HPDE6-E6E7 (cell line): ENCODE measurements at regions not wholly inside any gene's neighbourhood (a gene's known extent, or its start where the extent isn't known, plus 50 kb on each side); places are given as distances from the start of the nearest gene placed in this dataset.
"Not testable (repeated sequence)": the region's sequence is repeated elsewhere in the genome, so short reads cannot be mapped to it uniquely, and the experiment has no call there.

Source experiments
- DNase-seq: peaks from one replicate; pipeline ENCODE4 v3.0.0; 2011; ENCODE audit warnings: missing footprints; ENCODE audit errors: extremely low spot score

DNA sequence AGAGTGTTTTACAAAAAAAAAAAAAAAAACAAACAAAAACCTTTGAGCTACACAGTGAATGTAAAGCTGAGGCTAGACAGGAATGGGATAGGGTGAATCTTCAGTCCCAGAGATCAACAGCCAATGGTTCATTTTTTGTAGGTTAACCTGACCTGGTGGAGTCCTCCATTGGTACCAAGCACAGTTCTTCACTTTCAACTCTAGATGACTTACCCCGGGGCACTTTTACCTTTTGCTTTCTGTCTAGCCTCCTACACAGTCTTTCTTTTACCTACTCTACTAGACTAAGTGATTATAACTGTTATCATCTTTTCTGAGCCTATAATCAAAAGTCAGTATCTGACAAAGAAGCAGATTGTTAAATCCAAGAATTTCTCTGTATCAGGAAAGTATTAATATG, 50.9 kb downstream of the ANXA2R start:
- no peak for DNase-seq

- no peak for DNase-seq
Observed at GRCh38 chr5:42988568-42988967, 51.6 kb downstream of the ANXA2R start.

DNA sequence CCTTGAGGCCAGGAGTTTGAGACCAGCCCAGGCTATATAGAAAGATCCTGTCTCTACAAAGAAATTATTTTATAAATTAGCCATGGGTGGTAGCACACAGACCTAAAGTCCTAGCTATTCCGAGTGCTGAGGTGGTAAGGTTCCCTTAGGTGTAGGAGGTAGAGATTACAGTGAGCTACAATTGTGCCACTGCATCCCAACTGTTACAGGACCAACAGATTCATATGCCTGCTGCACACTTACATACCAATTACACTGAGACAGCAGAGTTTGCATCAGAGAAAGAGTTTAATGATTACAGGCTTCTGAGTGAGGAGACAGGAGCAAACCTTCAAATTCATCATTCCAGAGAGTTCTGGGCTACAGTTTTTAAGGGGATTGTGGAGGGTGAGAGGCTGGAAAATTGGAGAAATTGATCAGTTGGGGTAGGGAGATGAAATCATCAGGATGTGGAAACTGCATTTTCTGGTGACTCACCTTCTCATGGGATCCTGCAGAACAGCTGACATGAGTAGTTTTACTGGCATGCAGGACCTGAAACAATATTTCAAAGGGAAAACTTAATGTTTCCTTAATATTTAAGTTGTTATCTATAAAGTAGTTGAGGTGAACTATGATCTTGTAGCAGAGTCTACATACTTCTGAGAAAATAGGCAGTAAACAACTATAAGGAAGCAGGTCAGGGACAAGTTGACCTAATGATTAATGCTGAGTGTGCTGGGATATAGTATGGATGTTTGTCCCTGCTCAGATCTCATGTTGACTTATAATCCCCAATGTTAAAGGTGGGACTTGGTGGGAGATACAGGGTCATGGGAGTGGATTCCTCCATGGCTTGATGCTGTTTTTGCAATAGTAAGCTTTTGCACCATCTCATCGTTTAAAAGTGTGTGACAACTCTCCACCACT, 54.7 kb downstream of the ANXA2R start:
- DNase-seq = no peak

GRCh38 chr5:42984307-42984706, 55.8 kb downstream of the ANXA2R start:
- DNase-seq = no peak

GRCh38 chr5:42982107-42982622, 58.0 kb downstream of the ANXA2R start:
- no peak for DNase-seq

DNA sequence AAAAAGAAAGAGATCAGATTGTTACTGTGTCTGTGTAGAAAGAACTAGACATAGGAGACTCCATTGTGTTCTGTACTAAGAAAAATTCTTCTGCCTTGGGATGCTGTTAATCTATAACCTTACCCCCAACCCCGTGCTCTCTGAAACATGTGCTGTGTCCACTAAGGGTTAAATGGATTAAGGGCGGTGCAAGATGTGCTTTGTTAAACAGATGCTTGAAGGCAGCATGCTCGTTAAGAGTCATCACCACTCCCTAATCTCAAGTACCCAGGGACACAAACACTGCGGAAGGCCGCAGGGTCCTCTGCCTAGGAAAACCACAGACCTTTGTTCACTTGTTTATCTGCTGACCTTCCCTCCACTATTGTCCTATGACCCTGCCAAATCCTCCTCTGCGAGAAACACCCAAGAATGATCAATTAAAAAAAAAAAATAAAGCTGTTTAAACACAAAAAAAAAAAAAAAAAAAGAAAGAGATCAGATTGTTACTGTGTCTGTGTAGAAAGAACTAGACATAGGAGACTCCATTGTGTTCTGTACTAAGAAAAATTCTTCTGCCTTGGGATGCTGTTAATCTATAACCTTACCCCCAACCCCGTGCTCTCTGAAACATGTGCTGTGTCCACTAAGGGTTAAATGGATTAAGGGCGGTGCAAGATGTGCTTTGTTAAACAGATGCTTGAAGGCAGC, 58.6 kb downstream of the ANXA2R start:
- not testable (repeated sequence) for DNase-seq

GRCh38 chr5:42981015-42981414, 59.1 kb downstream of the ANXA2R start:
- DNase-seq = not testable (repeated sequence)

- not testable (repeated sequence) for DNase-seq
Observed at GRCh38 chr5:42980391-42980790, 59.7 kb downstream of the ANXA2R start.

GRCh38 chr5:42979242-42979641, 60.9 kb downstream of the ANXA2R start:
- DNase-seq = not testable (repeated sequence)

- DNase-seq = no peak
Observed at GRCh38 chr5:42974536-42974935, 65.6 kb downstream of the ANXA2R start.

DNA sequence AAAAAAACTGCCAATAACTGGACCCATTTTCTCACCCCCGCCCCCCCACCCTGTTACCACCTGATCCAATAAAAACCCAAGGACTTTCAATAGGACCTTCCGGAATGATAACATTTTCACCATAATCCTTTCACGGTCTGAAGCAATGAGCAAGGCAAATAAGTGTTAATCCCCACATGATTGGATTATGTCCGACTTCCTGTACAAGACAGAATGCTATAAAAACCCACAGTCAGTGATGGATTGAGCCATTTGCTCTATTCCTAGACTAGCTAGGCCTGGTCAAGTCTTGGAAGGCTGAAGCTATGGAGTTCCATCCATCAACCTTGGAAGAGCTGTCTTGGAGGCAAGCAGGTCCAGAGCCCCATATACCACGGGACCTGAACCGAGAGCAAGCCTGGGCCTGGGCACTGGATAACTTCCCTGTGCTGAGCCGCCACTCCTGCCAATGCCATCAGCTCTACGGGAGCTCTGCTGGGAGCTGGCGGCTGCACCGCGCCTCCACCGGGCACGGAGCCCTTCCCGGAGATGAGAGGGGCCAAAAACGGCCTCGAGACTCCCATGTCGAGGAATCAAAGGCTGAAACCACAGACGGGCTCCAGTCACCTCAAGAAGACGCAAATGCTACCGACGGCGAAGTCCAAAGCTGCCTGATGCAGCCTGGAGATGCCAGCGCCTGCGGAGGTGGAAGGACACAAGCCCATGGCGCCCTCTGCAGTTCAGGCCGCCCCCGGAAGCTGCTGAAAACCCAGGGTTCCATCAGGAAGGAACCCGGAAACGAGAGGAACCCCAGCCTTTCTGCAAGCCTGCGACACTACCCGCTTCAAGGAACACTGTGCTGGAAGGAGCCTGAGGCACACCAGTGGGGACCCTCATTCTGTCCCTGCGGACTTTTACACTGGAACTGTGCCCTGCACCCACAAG, 69.2 kb downstream of the ANXA2R start:
- no peak for DNase-seq

DNA sequence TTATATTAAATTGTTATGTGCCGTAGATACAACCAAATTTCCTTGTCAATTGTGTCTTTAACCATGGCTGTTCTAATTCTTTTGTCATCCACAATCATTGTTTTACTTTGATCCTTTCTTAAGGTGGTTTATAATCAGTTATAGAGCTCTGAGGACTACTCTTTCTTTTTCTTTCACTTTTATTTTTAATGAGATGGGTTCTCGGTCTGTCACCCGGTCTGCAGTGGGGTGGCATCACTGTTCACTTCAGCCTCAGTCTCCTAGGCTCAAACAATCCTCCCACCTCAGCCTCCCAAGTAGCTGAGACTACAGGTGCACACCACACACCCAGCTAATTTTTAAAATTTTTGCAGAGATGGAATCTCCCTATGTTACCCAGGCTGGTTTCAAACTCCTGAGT, 74.2 kb downstream of the ANXA2R start:
- no peak for DNase-seq

DNA sequence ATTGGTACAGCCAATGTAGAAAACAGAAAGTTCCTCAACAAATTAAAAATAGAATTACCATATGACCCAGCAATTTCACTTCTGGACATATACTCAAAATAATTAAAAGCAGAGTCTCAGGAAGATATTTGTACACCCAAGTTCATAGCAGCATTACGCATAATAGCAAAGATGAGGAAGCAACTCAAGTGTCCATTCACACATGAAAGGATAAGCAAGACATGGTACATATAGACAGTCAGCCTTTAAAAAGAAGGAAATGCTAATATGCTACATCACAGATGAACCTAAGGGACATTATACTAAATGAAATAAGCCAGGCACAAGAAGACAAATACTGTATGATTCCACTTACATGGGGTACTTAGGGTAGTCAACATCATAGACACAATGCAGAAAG, 76.7 kb downstream of the ANXA2R start:
- DNase-seq = no peak

DNA sequence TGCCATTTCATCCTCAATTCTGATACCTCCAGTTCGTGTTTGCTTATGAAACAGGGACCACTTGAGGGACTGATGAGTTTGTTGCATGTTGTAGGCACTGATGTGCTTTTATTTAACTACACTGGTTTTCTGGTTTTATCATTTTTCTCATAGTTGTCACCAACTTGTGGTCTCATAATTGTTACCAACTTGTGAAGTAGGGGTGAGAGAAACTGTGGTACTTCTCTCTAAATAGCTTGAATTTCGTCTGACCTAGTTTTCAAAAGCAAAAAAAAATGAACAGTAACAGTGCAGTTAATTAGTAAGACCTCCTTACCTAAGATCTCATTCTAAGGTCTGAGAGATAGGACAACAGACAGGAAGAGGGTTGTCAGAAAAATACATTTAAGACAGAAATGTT, 78.0 kb downstream of the ANXA2R start:
- DNase-seq = no peak

DNA sequence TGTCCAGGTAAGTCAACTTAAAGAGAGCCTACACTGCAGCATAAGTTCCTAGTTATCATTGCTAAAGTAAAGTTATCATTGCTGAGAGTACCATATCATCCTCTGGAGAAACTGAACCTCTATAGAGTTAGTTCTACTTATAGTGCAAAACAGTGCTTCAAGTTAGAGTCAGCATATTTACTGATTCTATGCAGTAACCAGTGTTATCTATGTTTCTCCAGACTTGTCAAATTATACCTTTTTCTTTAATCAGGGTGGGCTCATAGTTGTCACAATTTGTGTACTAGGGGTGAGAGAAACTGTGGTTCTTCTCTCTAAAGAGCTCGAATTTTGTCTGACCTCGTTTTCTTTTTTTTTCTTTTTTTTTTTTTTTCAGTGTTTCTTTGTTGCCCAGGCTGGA, 79.6 kb downstream of the ANXA2R start:
- no peak for DNase-seq

DNA sequence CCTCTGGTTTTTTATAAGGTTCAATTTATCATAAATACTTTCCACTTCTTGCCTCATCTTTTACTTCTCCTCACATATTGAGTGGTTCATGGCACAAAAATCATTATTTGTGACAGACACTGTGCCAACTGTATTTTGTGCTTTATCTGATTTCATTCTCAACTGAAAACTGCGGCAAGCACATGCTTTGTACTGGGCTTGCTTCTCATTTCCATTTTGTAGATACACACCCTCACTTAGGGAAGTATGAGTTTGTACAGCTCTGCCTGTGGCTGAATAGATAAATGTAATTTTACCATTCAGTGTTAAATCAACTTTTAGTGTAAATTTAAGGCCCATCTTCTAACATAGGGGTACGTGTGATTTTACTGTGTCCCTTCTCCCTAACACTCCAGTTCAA, 83.6 kb downstream of the ANXA2R start:
- DNase-seq = no peak

DNA sequence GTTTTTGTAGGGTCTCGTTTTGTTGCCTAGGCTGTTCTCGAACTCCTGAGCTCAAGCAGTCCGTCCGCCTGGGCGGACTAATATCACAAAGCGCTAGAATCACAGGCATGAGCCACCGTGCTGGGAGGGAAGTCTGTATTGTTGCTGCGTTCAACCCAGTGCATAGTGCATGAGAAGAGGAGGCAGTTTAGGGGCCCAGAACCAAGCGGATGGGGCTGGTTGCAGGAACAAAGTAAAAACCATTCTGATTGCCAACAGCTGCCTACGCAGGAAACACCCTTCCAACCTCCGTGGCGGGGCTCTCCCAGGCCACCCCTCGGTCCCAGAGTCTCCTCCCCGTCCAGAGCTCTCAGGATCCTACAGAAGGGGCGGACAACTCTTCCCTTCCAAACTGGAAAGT, 87.1 kb downstream of the ANXA2R start:
- no peak for DNase-seq

DNA sequence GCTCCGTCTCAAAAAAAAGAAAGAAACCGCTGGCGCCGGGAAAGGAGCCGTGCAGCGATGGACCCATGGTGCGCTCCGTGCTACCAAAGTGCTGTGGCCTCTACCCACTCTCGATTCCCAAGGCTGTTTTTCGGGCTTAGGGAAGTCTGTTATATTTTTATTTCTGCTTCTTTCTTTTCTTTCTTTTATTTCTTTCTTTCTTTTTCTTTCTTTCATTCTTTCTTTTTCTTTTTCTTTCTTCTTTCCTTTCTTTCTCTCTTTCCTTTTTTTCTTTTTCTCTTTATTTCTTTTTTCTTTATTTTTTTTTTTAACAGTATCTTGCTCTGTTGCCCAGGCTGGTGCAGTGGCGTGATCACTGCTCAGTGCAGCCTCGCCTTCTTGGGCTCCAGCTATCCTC, 87.5 kb downstream of the ANXA2R start:
- no peak for DNase-seq

DNA sequence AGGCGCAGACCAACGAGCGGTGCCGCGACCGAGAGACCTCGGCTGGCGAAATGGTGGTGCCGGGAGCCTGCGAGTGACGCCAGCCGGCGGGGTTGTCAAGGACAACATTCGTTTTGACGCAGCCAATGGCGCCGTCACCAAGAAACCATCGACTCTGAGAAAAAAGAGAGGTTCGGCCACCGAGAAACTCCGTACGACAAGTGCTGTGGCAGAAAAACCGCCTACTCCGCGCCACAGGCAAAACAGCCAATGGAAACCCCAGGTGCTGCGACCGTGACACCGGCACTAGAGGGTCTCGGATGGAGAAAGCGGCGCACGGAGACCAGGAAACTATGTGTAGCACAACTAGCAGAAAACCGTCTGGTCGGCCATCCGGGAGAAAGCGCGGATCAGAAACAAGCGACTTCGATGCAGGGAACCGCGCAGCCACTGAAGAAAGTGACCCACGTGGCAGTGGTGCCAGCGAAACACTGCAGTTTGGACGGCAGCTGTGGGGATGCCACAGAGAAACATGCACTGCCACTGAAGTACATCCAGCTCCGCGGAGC, 88.8 kb downstream of the ANXA2R start:
- DNase-seq = no peak

- DNase-seq = peak; percentile 98
Observed at GRCh38 chr5:42950456-42951292, 89.4 kb downstream of the ANXA2R start.

- DNase-seq = no peak
Observed at GRCh38 chr5:42950116-42950455, 90.0 kb downstream of the ANXA2R start.
